Left lobe of liver (tissue), 2 donors: ENCODE measurements at regions not wholly inside any gene's neighbourhood (a gene's known extent, or its start where the extent isn't known, plus 50 kb on each side); places are given as distances from the start of the nearest gene placed in this dataset.

ENCODE experiments used
- ATAC-seq: fragments of 200-7000 bp; cut with Tn5 transposase; one replicate; pipeline ENCODE4 v1.9.1; 2020; ENCODE audit warnings: mild to moderate bottlenecking, moderate library complexity
- DNase-seq: peaks from one replicate; pipeline ENCODE4 v3.0.0-alpha.2; 2020; ENCODE audit warnings: low spot score
- donor health status: DM: no; HTN: no; CAD: no; lungs with moderate emphysema.
- donor health status: DM: no; HTN: yes; CAD: no.

GRCh38 chr1:244191581-244191980 is 140.5 kb downstream of the ZBTB18 start:
- ATAC-seq (no peak), DNase-seq (no peak)

- ATAC-seq = no peak
- DNase-seq = no peak
Measured at GRCh38 chr1:244192325-244192724, 141.2 kb downstream of the ZBTB18 start.

- ATAC-seq (no peak), DNase-seq (no peak)
Measured at GRCh38 chr1:244196571-244197285, 145.6 kb downstream of the ZBTB18 start.

- ATAC-seq (no peak), DNase-seq (no peak)
Measured at GRCh38 chr1:244197851-244198375, 146.8 kb downstream of the ZBTB18 start.

- no peak for DNase-seq
- no peak for ATAC-seq
Measured at GRCh38 chr1:244199902-244200301, 148.8 kb downstream of the ZBTB18 start.

- no peak for DNase-seq
- ATAC-seq = no peak
Measured at GRCh38 chr1:244200596-244200995, 149.5 kb downstream of the ZBTB18 start.

- DNase-seq = no peak
Measured at GRCh38 chr1:244201750-244202149, 150.7 kb downstream of the ZBTB18 start.

GRCh38 chr1:244204004-244204403 is 152.9 kb downstream of the ZBTB18 start:
- ATAC-seq = no peak
- DNase-seq = no peak

More at GRCh38 chr1:244201750-244202149, 150.7 kb downstream of the ZBTB18 start:
- no peak for ATAC-seq

GRCh38 chr1:244205171-244205570 is 154.1 kb downstream of the ZBTB18 start:
- ATAC-seq = no peak
- DNase-seq = no peak

GRCh38 chr1:244205906-244206305 is 154.8 kb downstream of the ZBTB18 start:
- ATAC-seq (no peak), DNase-seq (no peak)

GRCh38 chr1:244207042-244207934 is 156.2 kb downstream of the ZBTB18 start:
- DNase-seq = no peak
- peak; percentile 47 for ATAC-seq

- DNase-seq (no peak), ATAC-seq (peak; percentile 92)
Measured at GRCh38 chr1:244207935-244208244, 156.8 kb downstream of the ZBTB18 start.

GRCh38 chr1:244209955-244210354 is 158.9 kb downstream of the ZBTB18 start:
- ATAC-seq (no peak), DNase-seq (no peak)

GRCh38 chr1:244210884-244211558 is 159.9 kb downstream of the ZBTB18 start:
- ATAC-seq = peak; percentile 35
- no peak for DNase-seq

- no peak for DNase-seq
- no peak for ATAC-seq
Measured at GRCh38 chr1:244211559-244211944, 160.5 kb downstream of the ZBTB18 start.

- ATAC-seq (peak; percentile 24), DNase-seq (no peak)
Measured at GRCh38 chr1:244212219-244212618, 161.1 kb downstream of the ZBTB18 start.

GRCh38 chr1:244212797-244213475 is 161.9 kb downstream of the ZBTB18 start:
- no peak for ATAC-seq
- no peak for DNase-seq

GRCh38 chr1:244214009-244214967 is 163.2 kb downstream of the ZBTB18 start:
- no peak for ATAC-seq
- no peak for DNase-seq

- no peak for DNase-seq
- no peak for ATAC-seq
Measured at GRCh38 chr1:244216836-244217235, 165.8 kb downstream of the ZBTB18 start.

- ATAC-seq (no peak), DNase-seq (no peak)
Measured at GRCh38 chr1:244217711-244218110, 166.6 kb downstream of the ZBTB18 start.
